CD4-positive, alpha-beta T cell (primary cell): ENCODE measurements at regions not wholly inside any gene's neighbourhood (a gene's known extent, or its start where the extent isn't known, plus 50 kb on each side); places are given as distances from the start of the nearest gene placed in this dataset.

Experiments
- ATAC-seq: fragments of 200-7000 bp; cut with Tn5 transposase; one replicate; pipeline ENCODE4 v1.10.0; 2022; ENCODE audit warnings: mild to moderate bottlenecking; ENCODE audit not compliant: poor library complexity
- CTCF ChIA-PET: fragments of 350-600 bp; sonication (Branson Sonifier 250); formaldehyde crosslinking; loops from one replicate; lab custom pipeline; 2021; ENCODE audit warnings: antibody characterized with exemption, inconsistent platforms; lab: Charles Lee
- POLR2A ChIA-PET: fragments of 350-600 bp; sonication (Branson Sonifier 250); formaldehyde crosslinking; loops from one replicate; lab custom pipeline; 2021; ENCODE audit warnings: antibody characterized with exemption, inconsistent platforms; lab: Charles Lee
- DNase-seq, 14 experiments: peaks; one replicate each; pipeline ENCODE4 v3.0.0-alpha.2; 2013 to 2020; ENCODE audit warnings: mixed read lengths in 2 of 14
- H3K27ac ChIP-seq, 2 donors: one replicate each; pipeline versions ENCODE4 v1.5.1 to v1.7.0; 2013; ENCODE audit warnings: low read length in 2 of 2, low read depth in 1 of 2, mild to moderate bottlenecking in 1 of 2
- H3K27me3 ChIP-seq, 2 experiments: 1 replicate in 1 of 2; 2 replicates in 1 of 2; pipeline versions ENCODE4 v1.6.1 to v1.7.0; 2013; ENCODE audit warnings: low read length in 2 of 2, control low read depth in 1 of 2, mild to moderate bottlenecking in 1 of 2, moderate library complexity in 1 of 2; ENCODE audit not compliant: insufficient read depth in 2 of 2, control insufficient read depth in 1 of 2
- H3K36me3 ChIP-seq: one replicate; pipeline ENCODE4 v1.6.1; 2013; ENCODE audit warnings: low read length, control low read depth; ENCODE audit not compliant: insufficient read depth
- H3K4me1 ChIP-seq: one replicate; pipeline ENCODE4 v1.6.1; 2013; ENCODE audit warnings: low read length, control low read depth; ENCODE audit not compliant: insufficient read depth
- H3K4me3 ChIP-seq: one replicate; pipeline ENCODE4 v1.5.1; 2013; ENCODE audit warnings: mild to moderate bottlenecking, low read length, moderate library complexity
- H3K9me3 ChIP-seq, 2 experiments: 1 replicate in 1 of 2; 2 replicates in 1 of 2; pipeline versions ENCODE4 v1.6.1 to v1.7.0; 2013; ENCODE audit warnings: low read length in 2 of 2, mild to moderate bottlenecking in 2 of 2, control low read depth in 1 of 2, moderate library complexity in 1 of 2; ENCODE audit not compliant: control insufficient read depth in 1 of 2, insufficient read depth in 1 of 2
- H3K27ac Mint-ChIP-seq: one replicate; pipeline ENCODE4 v1.8.0; 2020; ENCODE audit warnings: mixed read lengths
- H3K27me3 Mint-ChIP-seq: one replicate; pipeline ENCODE4 v1.8.0; 2021; ENCODE audit warnings: mixed read lengths
- H3K36me3 Mint-ChIP-seq: one replicate; pipeline ENCODE4 v1.8.0; 2021; ENCODE audit warnings: low read depth, mixed read lengths
- H3K4me1 Mint-ChIP-seq: one replicate; pipeline ENCODE4 v1.8.0; 2021; ENCODE audit warnings: low read depth, mixed read lengths
- H3K4me3 Mint-ChIP-seq: one replicate; pipeline ENCODE4 v1.8.0; 2020; ENCODE audit warnings: mild to moderate bottlenecking, mixed read lengths
- H3K9me3 Mint-ChIP-seq: one replicate; pipeline ENCODE4 v1.8.0; 2020; ENCODE audit warnings: mixed read lengths
- intact Hi-C, 2 experiments: fragments of 100-400 bp; cut with DNase I in 1 of 2; cut with micrococcal nuclease in 1 of 2; formaldehyde crosslinking; loops; one replicate each; pipeline versions ENCODE4 v1.15.1 to v1.9.0; 2023 to 2025; cut with DNase I, micrococcal nuclease
- TF ChIP-seq, protein P1 (sequence below): fragments of 200-600 bp; IDR thresholded peaks from one replicate; pipeline ENCODE4 v1.8.0; 2022; ENCODE audit warnings: antibody characterized with exemption, mild to moderate bottlenecking

DNA sequence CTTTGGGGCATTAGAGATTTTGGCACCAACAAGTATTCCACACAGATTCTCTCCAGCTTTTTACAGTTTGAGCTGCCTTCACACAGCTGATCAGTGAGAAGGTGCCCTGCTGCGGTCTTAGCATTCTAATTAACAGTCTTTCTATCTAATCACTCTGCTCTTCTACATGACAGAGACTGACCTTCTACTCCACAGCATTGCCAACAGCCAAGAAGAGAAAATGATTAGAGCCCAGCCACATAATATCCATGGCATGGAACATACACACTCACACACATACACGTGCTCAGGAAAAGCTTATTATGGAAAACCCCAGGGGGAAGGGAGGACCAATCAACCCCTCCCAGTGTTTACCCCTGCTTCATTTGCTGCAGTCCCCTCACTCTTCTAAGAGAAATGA lies 76.1 kb upstream of the PPP2R3A start:
- Mint-ChIP-seq H3K27me3 (no peaks in the 10 kb centered on the region), H3K4me1 (no peaks in the 10 kb centered on the region), H3K9me3 (no peaks in the 10 kb centered on the region), H3K27ac (no peak overlapping the region), H3K36me3 (no peaks in the 10 kb centered on the region), H3K4me3 (no peak overlapping the region)
- ChIA-PET CTCF (interaction anchor here (0.6 kb wide), 1 partner anchor 1414 kb away, joined by 3 read pairs; no protein-coding TSS in a partner anchor), POLR2A (no interaction called here)
- DNase-seq (no peak), ATAC-seq (no peak)
- H3K36me3 ChIP-seq, result no peaks in the 10 kb centered on the region
- H3K27ac ChIP-seq, result no peak overlapping the region
- TF ChIP-seq, protein P1, sequence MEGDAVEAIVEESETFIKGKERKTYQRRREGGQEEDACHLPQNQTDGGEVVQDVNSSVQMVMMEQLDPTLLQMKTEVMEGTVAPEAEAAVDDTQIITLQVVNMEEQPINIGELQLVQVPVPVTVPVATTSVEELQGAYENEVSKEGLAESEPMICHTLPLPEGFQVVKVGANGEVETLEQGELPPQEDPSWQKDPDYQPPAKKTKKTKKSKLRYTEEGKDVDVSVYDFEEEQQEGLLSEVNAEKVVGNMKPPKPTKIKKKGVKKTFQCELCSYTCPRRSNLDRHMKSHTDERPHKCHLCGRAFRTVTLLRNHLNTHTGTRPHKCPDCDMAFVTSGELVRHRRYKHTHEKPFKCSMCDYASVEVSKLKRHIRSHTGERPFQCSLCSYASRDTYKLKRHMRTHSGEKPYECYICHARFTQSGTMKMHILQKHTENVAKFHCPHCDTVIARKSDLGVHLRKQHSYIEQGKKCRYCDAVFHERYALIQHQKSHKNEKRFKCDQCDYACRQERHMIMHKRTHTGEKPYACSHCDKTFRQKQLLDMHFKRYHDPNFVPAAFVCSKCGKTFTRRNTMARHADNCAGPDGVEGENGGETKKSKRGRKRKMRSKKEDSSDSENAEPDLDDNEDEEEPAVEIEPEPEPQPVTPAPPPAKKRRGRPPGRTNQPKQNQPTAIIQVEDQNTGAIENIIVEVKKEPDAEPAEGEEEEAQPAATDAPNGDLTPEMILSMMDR, result no peak
- no peaks in the 10 kb centered on the region for H3K9me3 ChIP-seq
- H3K27me3 ChIP-seq, result no peaks in the 10 kb centered on the region
- no peak overlapping the region for H3K4me3 ChIP-seq
- intact Hi-C loops, result no loop called here
- H3K4me1 ChIP-seq, result no peaks in the 10 kb centered on the region

DNA sequence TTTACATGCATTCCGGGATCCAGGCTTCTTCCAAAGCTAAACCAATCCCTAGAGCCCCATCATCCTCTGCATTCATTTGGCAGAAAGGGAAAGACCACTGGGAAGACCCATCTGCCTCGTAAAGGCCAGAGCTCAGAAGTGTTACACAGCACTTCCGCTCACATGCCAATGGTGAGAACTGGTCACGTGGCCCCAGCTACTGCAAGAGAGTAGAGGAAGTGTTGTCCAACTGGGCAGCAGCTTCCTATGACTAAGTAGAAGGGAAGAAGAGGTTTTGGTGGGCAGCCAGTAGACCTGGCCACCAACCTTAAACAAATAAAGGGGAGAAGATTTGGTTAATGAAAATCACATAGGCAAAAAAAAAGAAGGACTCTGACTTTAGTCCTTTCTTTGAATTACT lies 74.4 kb upstream of the PPP2R3A start:
- Histone ChIP-seq H3K4me3 (no peak overlapping the region), H3K27me3 (no peaks in the 10 kb centered on the region), H3K9me3 (no peaks in the 10 kb centered on the region), H3K4me1 (no peaks in the 10 kb centered on the region), H3K36me3 (no peaks in the 10 kb centered on the region), H3K27ac (no peak overlapping the region)
- ATAC-seq (no peak), DNase-seq (no peak)
- no peaks in the 10 kb centered on the region for H3K36me3 Mint-ChIP-seq
- no peak overlapping the region for H3K4me3 Mint-ChIP-seq
- intact Hi-C loops, result loop anchor here in 1 of 2 experiments (10.0 kb wide), 1 partner anchor 1096 kb away; the partner anchor contains the start of gene EPHB1
- ChIA-PET CTCF (interaction anchor here (1.2 kb wide), 1 partner anchor 8 kb away, joined by 4 read pairs; no protein-coding TSS in a partner anchor), POLR2A (no interaction called here)
- no peaks in the 10 kb centered on the region for H3K4me1 Mint-ChIP-seq
- no peak overlapping the region for H3K27ac Mint-ChIP-seq
- TF ChIP-seq, protein P1, result no peak
- H3K9me3 Mint-ChIP-seq, result no peaks in the 10 kb centered on the region
- no peaks in the 10 kb centered on the region for H3K27me3 Mint-ChIP-seq

DNA sequence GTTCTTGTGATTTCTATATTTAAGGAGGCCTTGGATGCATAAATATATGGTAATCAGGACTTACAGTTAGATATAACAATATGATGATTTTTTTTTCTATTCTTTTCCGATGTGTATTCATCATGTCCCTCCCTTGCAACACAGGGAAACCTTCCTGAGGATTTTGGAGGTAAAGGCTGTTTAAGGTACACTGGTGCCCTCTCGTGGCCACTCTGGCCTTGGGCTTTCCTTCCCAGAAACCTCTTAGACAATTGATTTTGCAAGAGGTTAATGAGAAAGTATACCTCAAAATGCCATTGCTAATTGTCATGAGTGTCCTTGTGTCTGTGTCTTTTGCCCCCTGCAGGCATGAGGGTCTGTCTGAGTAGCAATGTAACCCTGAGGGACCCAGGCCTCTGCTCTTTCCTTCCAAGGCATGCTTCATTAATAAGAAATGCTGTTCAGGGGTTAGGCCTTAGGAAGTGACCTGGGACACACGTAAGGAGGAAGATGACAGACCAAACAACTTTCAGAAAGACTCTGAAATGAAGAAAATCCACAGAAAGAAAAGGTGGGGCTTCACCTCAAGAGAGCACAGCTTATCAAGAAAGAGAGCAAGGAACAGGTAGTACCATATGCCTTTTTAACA lies 70.3 kb upstream of the PPP2R3A start:
- DNase-seq (peak in 9 of 14 experiments; percentile 0 to 48 (median 12)), ATAC-seq (no peak)
- intact Hi-C loops, result loop anchor here in 1 of 2 experiments (5.0 to 10.0 kb wide), 2 partner anchors 1100 to 1293 kb away; partner anchors contain the start of gene EPHB1
- H3K4me1 Mint-ChIP-seq, result no peaks in the 10 kb centered on the region
- TF ChIP-seq, protein P1, result peak; percentile 47
- ChIA-PET POLR2A (no interaction called here), CTCF (no interaction called here)
- H3K27me3 Mint-ChIP-seq, result peaks cover 8% of the 10 kb centered on the region
- no peaks in the 10 kb centered on the region for H3K27me3 ChIP-seq
- no peak overlapping the region for H3K4me3 Mint-ChIP-seq
- no peaks in the 10 kb centered on the region for H3K9me3 Mint-ChIP-seq
- no peak overlapping the region for H3K27ac ChIP-seq
- no peaks in the 10 kb centered on the region for H3K4me1 ChIP-seq
- no peak overlapping the region for H3K27ac Mint-ChIP-seq
- no peaks in the 10 kb centered on the region for H3K36me3 Mint-ChIP-seq
- no peaks in the 10 kb centered on the region for H3K9me3 ChIP-seq
- no peaks in the 10 kb centered on the region for H3K36me3 ChIP-seq
- H3K4me3 ChIP-seq, result no peak overlapping the region
